ENCODE measurements at regions not wholly inside any gene's neighbourhood (a gene's known extent, or its start where the extent isn't known, plus 50 kb on each side); places are given as distances from the start of the nearest gene placed in this dataset.
A peak's percentile ranks its signal among the peaks of the same experiment; 100 is the strongest.
"Not testable (repeated sequence)": the region's sequence is repeated elsewhere in the genome, so short reads cannot be mapped to it uniquely, and the experiment has no call there.

DNA sequence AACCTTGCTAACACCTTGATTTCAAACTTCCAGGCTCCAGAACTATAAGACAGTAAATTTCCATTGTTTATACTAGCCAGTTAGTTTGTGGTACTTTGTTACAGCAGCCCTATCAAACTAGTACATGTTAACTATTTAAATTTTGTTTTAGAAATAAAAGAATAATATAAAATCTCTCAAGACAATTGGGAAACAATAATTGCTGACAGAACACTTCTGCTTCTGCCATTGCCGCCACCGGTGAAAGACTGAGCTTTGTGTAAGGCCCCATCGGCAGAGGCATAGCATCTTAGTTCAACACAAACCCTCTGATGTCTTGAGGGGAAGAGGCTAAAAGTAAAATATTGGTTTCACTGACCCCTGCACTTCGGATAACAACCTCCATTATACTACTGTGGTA, 1607.1 kb upstream of the SEL1L start:
- no peak for DNase-seq (ENCODE audit: low read depth)
- H3K4me3 ChIP-seq (ENCODE audit: low read depth, low read length): no peak overlapping the region

DNA sequence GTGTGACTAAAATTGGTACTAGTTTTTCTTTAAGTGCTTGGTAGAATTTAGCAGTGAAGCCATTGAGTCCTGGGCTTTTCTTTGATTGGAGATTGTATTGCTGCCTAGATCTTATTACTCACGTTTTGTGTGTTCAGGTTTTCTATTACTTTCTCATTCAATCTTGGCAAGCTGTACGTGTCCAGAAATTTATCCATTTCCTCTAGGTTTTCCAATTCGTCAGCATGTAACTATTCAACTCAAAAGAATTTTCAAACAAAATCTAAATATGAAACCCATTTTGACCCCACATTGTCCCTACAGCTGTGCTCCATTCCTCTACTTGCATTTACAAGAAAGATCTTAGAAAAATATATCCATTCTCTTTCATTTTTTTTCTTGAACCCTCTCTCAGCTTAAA, 1613.4 kb upstream of the SEL1L start:
- no peak overlapping the region for H3K4me3 ChIP-seq (ENCODE audit: low read depth, low read length)

DNA sequence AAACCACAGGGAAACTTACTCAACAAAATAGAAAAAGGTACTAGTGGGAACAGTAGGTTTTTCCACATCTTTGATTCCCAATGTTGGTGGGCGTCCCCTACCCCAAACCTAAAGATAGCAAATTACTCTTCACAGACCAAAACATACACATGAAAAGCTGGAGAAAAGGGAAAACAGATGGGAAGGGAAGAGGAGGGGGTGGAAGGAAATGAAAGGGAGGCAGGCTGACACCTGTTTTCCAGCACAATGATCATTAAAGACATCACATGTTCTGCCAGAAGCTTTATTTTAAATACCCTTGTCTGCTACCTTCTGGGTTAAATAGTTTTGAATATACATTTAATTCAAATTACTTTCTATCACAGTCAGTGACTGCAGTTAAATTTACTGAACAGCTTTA, 1617.9 kb upstream of the SEL1L start:
- H3K4me3 ChIP-seq (ENCODE audit: low read depth, low read length): no peak overlapping the region
- no peak for DNase-seq (ENCODE audit: low read depth)

More for the DNA sequence above, 1613.4 kb upstream of the SEL1L start:
- DNase-seq (ENCODE audit: low read depth): no peak

DNA sequence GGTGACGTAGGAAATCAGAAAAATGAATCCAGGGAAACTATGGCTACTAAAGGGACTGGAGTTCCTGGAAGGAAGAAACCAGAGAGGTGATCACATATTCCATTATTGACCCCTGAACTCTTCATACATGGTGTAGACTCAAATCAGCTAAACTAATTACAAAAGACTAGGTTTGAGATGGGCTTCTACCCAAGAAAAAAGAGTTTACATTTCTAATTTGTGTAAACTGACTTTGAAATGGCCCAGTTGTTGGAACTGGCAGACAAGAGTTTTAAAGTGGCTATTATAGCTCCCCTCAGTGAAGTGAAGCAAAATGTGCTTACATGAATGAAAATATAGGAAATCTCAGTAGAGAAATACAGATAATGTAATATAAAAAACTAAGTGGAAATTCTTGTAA, 1619.4 kb upstream of the SEL1L start:
- H3K4me3 ChIP-seq (ENCODE audit: low read depth, low read length): no peak overlapping the region

DNA sequence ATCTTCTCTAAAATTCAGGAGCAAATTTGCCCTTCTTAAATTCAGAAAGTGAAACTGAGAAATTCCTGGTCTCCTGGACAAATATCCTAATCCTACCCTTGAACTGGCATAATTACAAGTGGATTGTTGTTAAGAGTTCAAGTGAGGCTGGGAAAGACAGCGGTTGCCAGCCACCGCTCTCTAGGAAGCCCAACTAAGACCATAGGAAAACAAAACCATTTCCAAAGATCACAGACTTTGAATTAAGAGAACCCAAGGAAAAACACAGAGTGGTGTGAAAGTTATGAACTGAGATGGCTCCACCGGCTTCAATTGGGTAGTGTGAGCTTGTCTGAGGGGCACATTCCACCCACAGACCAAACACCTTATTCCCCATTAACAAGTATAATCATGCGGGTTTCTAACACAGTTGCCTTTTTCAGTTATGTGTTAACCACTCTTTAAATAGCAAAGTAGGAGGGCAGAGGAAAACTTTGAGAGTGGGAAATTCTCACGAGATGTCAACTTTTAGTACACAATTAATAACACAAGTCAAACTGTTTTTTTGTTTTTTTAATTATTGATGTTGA, 1628.8 kb upstream of the SEL1L start:
- DNase-seq (ENCODE audit: low read depth): no peak

More for the DNA sequence above, 1619.4 kb upstream of the SEL1L start:
- no peak for DNase-seq (ENCODE audit: low read depth)

DNA sequence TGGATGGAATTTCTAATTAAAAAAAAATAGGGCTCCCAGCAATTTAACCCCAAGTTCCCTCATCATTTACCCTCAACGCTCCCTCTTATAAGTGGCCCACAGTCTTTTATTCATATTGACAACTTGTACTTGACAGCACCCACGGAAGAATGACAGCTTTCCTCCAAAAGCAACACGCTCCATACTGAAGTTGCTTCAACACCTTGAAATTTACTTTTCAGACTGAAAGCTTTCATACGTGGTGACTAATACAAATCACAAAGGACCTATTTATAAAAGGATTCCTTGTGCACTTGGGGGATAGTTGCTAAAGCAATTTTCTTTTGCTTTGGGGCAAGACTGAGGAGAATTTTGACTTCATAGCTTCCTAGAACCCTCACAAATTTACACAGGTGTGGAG, 1629.4 kb upstream of the SEL1L start:
- no peak overlapping the region for H3K4me3 ChIP-seq (ENCODE audit: low read depth, low read length)
- DNase-seq (ENCODE audit: low read depth): no peak

More for the DNA sequence above, 1628.8 kb upstream of the SEL1L start:
- H3K4me3 ChIP-seq (ENCODE audit: low read depth, low read length): no peak overlapping the region

DNA sequence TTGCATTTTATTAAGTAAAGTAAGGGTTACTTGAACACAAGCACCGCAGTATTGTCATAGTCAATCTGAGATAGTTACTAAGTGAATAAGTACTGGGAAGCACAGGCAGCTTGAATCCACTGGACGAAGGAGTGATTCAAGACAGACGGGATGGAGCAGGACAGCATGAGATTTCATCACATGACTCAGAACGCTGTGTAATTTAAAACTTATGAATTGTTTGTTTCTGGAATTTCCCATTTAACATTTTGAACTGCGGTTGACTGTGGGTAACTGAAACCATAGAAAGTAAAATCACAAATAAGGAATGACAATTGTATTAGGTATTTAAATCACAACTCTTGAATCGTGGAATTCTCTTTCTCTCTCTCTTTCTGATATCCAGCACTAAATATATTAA, 1630.4 kb upstream of the SEL1L start:
- peak; percentile 4 for DNase-seq (ENCODE audit: low read depth)
- no peak overlapping the region for H3K4me3 ChIP-seq (ENCODE audit: low read depth, low read length)

DNA sequence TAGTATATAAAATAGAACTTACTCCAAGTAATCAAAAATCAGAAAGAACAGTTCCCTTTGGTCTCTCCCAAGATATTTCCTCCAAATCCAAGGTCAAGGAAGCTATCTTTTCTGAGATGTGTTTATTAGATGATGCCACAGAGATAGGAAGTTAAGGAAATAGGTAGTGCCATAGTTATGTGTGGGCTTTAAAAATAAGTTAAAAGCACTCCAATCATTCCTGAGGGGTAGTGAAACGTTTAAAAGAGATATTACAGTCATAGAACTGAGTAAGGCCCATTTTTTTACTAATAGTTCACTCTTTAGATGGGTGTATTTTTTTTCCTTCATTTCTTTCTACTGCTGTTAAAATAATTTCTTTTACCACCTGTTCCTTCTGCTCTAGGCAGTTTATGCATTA, 1630.9 kb upstream of the SEL1L start:
- no peak for DNase-seq (ENCODE audit: low read depth)
- H3K4me3 ChIP-seq (ENCODE audit: low read depth, low read length): no peak overlapping the region

DNA sequence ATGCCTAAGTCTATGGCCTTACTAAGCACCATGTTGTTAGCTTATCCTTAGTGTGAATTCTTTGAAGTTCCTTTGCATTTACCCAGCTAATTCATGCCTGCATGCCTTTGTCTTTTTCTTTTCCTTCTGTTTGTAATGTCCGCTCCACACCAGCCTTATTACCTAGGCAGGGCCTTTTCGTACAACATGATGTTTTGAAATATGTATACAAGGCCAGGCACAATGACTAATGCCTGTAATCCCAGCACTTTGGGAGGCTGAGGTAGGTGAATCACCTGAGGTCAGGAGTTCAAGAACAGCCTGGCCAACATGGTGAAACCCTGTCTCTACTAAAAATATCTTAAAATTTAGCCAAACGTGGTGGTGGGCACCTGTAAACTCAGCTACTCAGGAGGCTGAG, 1636.5 kb upstream of the SEL1L start:
- H3K4me3 ChIP-seq (ENCODE audit: low read depth, low read length): no peak overlapping the region
- DNase-seq (ENCODE audit: low read depth): no peak

DNA sequence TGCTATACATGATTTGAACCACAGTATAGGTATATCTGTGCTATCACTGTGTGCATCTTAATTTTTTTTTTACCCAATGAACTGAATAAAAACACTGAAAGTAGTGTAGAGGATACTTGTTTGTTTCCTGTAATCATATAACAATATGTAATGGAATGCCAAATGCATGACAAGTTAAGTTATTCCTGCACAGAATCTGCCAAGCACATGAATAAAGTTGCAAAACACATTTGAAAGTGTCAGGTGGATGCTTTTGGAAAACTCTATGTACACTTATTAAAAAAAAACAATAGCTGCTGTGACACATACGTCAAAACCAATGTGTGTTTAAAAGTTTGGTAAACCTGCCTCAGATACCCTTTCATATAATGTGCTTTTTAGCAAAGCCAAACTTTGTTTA, 1638.1 kb upstream of the SEL1L start:
- no peak for DNase-seq (ENCODE audit: low read depth)
- H3K4me3 ChIP-seq (ENCODE audit: low read depth, low read length): no peak overlapping the region

DNA sequence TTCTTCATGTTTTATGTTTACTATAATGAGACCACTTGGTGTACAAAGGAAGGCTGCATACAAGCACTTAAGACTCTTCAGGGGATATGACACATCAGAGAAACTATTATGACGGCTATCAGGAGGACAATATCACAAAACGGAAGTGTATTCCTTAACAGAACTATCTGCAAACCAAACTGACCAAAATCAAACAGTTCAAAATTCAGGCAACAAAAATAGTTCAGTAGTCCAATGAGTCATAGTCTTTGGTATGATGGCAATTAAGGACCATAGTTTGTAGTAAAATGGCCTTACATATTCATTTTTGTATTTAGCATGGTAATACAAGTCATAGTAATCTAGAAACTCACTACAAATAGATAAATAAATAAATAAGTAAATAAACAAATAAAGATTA, 1638.7 kb upstream of the SEL1L start:
- DNase-seq (ENCODE audit: low read depth): no peak

DNA sequence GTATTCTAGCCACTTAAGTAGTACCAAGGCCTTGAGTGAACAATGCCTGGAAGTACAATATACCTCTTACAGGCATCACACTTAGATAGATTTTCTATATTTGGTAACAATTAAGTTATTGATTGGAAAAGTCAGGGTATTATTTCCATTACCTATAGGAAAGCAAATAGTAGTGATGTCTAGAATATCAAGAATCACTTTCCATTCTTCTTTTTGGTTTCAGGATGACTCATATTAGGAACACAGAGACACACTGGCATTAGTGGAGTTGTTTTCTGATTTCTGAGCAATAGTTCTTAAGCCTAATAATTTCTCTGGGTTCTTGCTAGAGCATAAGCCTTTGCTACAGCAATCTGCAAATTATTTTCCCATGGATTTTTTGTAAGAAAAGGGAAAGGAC, 1640.0 kb upstream of the SEL1L start:
- no peak overlapping the region for H3K4me3 ChIP-seq (ENCODE audit: low read depth, low read length)
- no peak for DNase-seq (ENCODE audit: low read depth)

More for the DNA sequence above, 1638.7 kb upstream of the SEL1L start:
- no peak overlapping the region for H3K4me3 ChIP-seq (ENCODE audit: low read depth, low read length)

DNA sequence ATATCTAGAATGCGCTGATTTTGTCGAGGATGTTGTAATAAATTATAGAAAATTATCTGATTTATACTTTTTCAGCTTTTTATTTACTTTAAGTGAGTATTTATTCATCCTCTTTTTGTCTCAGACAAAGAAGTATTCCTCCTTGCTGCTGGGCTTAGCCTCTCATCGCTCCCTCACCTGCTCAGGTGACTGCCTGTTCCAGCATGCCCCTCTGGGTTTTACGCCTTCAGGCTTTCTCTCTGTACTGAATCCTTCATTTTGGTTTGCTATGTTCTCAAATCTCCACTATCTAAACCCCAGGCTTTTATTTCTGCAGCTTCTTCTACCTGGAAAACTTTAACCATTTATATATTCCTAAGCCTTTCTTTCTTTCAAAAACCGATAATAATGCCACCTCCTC, 1650.9 kb upstream of the SEL1L start:
- no peak for DNase-seq (ENCODE audit: low read depth)
- H3K4me3 ChIP-seq (ENCODE audit: low read depth, low read length): no peak overlapping the region

DNA sequence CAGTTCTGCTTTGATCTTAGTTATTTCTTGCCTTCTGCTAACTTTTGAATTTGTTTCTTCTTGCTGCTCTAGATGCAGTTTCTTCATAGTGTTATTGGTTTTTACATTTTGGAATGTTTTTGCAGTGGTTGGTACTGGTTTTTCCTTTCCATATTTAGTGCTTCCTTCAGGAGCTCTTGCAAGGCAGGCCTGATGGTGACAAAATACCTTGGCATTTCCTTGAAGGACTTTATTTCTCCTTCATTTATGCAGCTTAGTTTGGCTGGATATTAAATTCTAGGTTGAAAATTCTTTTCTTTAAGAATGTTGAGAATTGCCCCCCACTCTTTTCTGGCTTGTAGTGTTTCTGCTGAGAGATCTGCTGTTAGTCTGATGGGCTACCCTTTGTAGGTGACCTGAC, 1654.7 kb upstream of the SEL1L start:
- DNase-seq (ENCODE audit: low read depth); H3K4me3 ChIP-seq (ENCODE audit: low read depth, low read length): not testable (repeated sequence)

DNA sequence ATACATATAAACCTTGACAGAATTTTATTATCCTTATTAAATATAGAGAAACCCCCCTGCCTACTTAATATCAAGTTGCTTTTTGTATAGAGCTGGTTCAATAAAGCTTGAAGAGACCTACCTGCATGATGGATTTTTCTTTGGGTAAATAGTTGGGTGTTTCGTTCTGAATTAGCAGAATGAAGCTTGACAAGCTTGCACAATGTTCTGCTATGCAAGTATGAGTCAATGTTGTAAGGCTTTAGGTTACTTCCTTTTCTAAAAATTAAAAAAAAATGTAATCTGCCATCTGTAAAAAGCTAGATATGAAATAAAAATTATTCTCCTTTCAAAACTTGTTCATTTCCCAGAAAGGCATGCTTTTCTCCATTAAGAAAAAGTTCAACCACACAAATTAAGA, 1662.6 kb upstream of the SEL1L start:
- no peak for DNase-seq (ENCODE audit: low read depth)
- H3K4me3 ChIP-seq (ENCODE audit: low read depth, low read length): no peak overlapping the region

DNA sequence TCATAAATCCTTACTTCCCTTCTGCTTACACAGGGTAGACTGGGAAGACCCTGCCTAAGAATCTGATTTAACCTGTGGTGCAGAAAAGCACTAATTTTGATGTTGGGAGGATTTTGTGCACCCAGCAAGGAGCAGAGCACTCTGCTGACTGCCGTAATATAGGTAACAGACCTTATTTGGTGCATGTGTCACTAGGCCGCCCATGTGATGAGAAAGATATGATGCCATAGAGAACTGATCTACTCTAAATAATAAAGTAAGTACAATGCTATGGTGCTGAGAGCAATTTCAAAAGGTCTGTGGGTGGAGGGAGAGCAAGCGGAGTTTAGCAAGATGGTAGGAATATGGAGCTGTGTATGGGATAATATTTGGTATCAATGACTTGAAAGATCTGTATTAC, 1663.6 kb upstream of the SEL1L start:
- H3K4me3 ChIP-seq (ENCODE audit: low read depth, low read length): no peak overlapping the region
- no peak for DNase-seq (ENCODE audit: low read depth)

DNA sequence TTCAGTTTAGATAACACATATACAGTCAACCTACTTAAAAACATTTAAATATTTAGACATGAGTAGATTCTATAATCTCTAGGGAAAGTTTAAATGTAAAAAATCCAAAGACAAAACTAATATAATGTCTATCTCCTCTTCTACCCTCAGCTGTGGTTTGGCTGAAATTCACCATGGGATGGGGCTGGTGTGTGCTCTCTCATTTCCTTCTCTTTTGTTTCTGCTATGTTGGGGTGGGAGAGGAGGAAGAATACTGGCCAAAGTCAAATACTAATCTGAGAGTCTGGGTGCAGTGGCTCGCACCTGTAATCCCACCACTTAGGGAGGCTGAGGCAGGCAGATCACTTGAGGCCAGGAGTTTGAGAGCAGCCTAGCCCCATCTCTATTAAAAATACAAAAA, 1673.9 kb upstream of the SEL1L start:
- no peak overlapping the region for H3K4me3 ChIP-seq (ENCODE audit: low read depth, low read length)
- no peak for DNase-seq (ENCODE audit: low read depth)

DNA sequence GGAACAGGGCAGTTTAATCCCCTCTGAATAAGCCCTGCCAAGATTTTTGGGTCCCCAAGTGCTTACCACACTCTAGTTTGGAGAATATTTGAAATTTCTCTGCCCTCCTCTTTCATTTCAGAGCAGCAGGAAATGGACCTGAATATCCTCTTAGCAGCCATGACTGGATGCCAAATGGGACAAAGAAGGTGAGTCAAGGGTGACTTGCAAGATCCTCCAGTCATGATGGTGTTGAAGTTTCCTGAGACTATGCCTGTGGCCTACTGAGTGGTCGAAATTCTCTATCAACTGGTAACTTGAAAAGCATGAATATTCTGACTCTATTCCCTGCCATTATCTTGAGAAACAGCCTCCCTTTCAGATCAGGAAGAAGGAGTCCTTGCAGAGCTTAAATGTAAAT, 1674.7 kb upstream of the SEL1L start:
- H3K4me3 ChIP-seq (ENCODE audit: low read depth, low read length): no peak overlapping the region
- no peak for DNase-seq (ENCODE audit: low read depth)

DNA sequence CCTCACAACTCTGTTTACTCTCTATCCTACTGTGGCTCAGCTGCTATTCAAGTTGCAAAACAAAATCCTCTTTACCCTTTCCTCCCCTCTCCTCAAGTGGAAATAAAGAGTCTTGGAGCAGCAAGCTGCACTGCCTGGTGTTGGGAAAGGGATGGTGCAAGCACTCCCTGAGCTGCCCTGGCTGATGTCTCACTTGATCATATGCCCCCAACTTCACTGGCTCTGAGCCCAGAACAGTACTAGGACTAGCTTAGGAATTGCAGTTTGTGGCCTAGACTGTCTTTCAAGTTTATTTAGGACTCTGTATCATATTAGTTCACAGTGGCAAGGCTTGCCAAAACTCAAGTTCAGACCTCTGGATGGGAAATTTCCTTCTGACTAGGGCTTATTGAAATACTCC, 1683.8 kb upstream of the SEL1L start:
- peak; percentile 15 for DNase-seq (ENCODE audit: low read depth)
- no peak overlapping the region for H3K4me3 ChIP-seq (ENCODE audit: low read depth, low read length)

DNA sequence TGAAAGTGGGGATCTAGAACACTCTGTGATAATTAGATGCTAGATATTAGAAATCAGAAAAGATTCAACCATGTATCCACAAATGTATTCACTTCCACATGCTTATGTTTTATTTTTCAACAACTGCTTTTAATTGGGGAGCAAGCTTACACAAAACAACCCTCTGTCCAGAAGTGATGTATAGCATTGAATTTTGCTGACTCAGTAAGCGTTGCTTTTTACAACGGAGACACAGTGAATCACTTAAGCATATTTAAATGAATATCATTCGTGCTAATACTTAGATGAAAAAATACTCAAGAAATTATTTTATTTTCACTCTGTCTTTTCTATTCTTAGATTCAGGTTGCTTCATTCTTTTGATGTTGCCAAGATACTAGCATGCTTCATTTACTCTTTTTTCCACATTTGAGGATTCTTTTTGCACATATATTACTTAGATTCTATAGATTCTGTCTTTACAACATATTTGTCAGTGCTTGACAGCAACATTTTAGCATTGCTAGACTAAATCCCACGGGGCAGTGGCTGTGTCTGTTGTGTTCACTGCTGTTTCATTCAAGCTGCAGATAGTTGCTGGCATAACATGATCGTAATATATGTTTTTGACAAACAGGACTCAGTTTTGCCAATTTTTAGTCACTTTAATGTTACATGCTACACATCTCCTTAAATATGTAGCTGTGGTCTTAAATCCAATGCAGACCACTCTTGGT, 1714.4 kb upstream of the SEL1L start:
- H3K4me3 ChIP-seq (ENCODE audit: low read depth, low read length): no peak overlapping the region
- no peak for DNase-seq (ENCODE audit: low read depth)

DNA sequence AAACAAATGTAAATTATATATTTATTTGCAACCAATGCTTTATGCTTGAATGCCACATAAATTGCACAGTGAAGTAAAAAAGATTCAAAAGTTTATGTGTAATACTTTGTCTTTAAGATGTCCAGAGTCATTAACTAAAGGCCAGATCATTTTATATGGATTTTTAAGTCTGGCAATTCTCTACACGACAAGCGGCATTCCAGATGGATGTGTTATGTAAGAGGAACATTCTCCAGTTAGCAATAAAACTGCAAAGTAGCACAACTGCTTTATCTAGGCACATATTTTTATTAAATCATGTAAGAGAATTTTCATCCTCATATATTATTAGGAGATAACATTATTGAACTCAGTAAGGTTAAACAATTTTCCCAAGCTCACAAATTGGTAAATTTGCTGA, 1717.7 kb upstream of the SEL1L start:
- DNase-seq (ENCODE audit: low read depth): no peak
- no peak overlapping the region for H3K4me3 ChIP-seq (ENCODE audit: low read depth, low read length)

DNA sequence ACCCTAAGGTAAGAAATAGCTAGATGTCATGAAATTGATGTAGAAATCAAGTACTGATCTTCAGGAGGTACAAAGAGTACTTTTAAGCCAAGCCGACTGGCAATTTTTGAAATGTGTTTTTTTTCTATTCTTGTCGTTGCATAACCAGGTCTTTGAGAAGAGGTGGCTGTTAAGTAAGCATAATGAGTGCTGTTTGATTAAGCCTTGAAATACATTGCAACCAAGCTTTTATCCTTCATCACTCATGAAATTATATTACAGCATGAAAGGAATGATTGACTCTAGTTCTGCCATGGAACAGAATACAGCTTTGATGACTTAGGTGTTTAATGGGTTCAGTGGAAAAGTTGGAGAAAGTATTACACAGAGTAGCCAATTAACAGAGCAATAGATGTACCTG, 1720.2 kb upstream of the SEL1L start:
- no peak overlapping the region for H3K4me3 ChIP-seq (ENCODE audit: low read depth, low read length)
- DNase-seq (ENCODE audit: low read depth): no peak

Measured in skeletal muscle cell (primary cell).